ENCODE measurements at regions not wholly inside any gene's neighbourhood (a gene's known extent, or its start where the extent isn't known, plus 50 kb on each side); places are given as distances from the start of the nearest gene placed in this dataset.
"Not testable (repeated sequence)": the region's sequence is repeated elsewhere in the genome, so short reads cannot be mapped to it uniquely, and the experiment has no call there.

- no peak for DNase-seq
Observed at GRCh38 chr2:194723446-194723845, 933.6 kb upstream of the SLC39A10 start.

GRCh38 chr2:194721227-194721626 lies 935.8 kb upstream of the SLC39A10 start:
- DNase-seq, result no peak

- DNase-seq, result no peak
Observed at GRCh38 chr2:194720462-194720861, 936.6 kb upstream of the SLC39A10 start.

- no peak for DNase-seq
Observed at GRCh38 chr2:194718881-194719280, 938.1 kb upstream of the SLC39A10 start.

- DNase-seq, result no peak
Observed at GRCh38 chr2:194714541-194714940, 942.5 kb upstream of the SLC39A10 start.

GRCh38 chr2:194709840-194710239 lies 947.2 kb upstream of the SLC39A10 start:
- no peak for DNase-seq

- no peak for DNase-seq
Observed at GRCh38 chr2:194706179-194706578, 950.8 kb upstream of the SLC39A10 start.

GRCh38 chr2:194705398-194705797 lies 951.6 kb upstream of the SLC39A10 start:
- DNase-seq, result no peak

- no peak for DNase-seq
Observed at GRCh38 chr2:194700726-194701125, 956.3 kb upstream of the SLC39A10 start.

- DNase-seq, result no peak
Observed at GRCh38 chr2:194700116-194700515, 956.9 kb upstream of the SLC39A10 start.

GRCh38 chr2:194698012-194698411 lies 959.0 kb upstream of the SLC39A10 start:
- no peak for DNase-seq

GRCh38 chr2:194697439-194697838 lies 959.6 kb upstream of the SLC39A10 start:
- no peak for DNase-seq

GRCh38 chr2:194696690-194697089 lies 960.3 kb upstream of the SLC39A10 start:
- no peak for DNase-seq

GRCh38 chr2:194686569-194686968 lies 970.5 kb upstream of the SLC39A10 start:
- no peak for DNase-seq

- no peak for DNase-seq
Observed at GRCh38 chr2:194674043-194674442, 983.0 kb upstream of the SLC39A10 start.

GRCh38 chr2:194672994-194673393 lies 984.0 kb upstream of the SLC39A10 start:
- DNase-seq, result no peak

GRCh38 chr2:194661431-194661830 lies 995.6 kb upstream of the SLC39A10 start:
- DNase-seq, result no peak

GRCh38 chr2:194639057-194639456 lies 1018.0 kb upstream of the SLC39A10 start:
- DNase-seq, result not testable (repeated sequence)

- DNase-seq, result no peak
Observed at GRCh38 chr2:194621945-194622344, 1035.1 kb upstream of the SLC39A10 start.

- DNase-seq, result no peak
Observed at GRCh38 chr2:194619366-194619765, 1037.7 kb upstream of the SLC39A10 start.

GRCh38 chr2:194618432-194618831 lies 1038.6 kb upstream of the SLC39A10 start:
- DNase-seq, result no peak

GRCh38 chr2:194616334-194616733 lies 1040.7 kb upstream of the SLC39A10 start:
- peak; percentile 1 for DNase-seq

- no peak for DNase-seq
Observed at GRCh38 chr2:194610297-194610696, 1046.7 kb upstream of the SLC39A10 start.

- no peak for DNase-seq
Observed at GRCh38 chr2:194603429-194603828, 1053.6 kb upstream of the SLC39A10 start.

GRCh38 chr2:194602750-194603149 lies 1054.3 kb upstream of the SLC39A10 start:
- DNase-seq, result no peak

GRCh38 chr2:194591192-194591591 lies 1065.8 kb upstream of the SLC39A10 start:
- no peak for DNase-seq
